GM12873 (cell line): ENCODE measurements at regions not wholly inside any gene's neighbourhood (a gene's known extent, or its start where the extent isn't known, plus 50 kb on each side); places are given as distances from the start of the nearest gene placed in this dataset.

Experiments used
- CTCF ChIP-seq: IDR thresholded peaks from 2 replicates; pipeline ENCODE4 v1.5.1; 2012; ENCODE audit warnings: low read depth, mild to moderate bottlenecking, moderate library complexity, low read length, control low read depth; ENCODE audit not compliant: insufficient read depth; ENCODE audit errors: missing control alignments

- TF ChIP-seq CTCF: no peak
Measured at GRCh38 chrX:39577985-39578869, 519.5 kb downstream of the BCOR start.

- TF ChIP-seq CTCF: no peak
Measured at GRCh38 chrX:39580043-39580442, 517.7 kb downstream of the BCOR start.

- no peak for TF ChIP-seq CTCF
Measured at GRCh38 chrX:39581411-39581810, 516.3 kb downstream of the BCOR start.

- no peak for TF ChIP-seq CTCF
Measured at GRCh38 chrX:39582091-39582490, 515.7 kb downstream of the BCOR start.

- no peak for TF ChIP-seq CTCF
Measured at GRCh38 chrX:39582976-39583375, 514.8 kb downstream of the BCOR start.

GRCh38 chrX:39585808-39586207, 511.9 kb downstream of the BCOR start:
- no peak for TF ChIP-seq CTCF

GRCh38 chrX:39586359-39586758, 511.4 kb downstream of the BCOR start:
- no peak for TF ChIP-seq CTCF
